Naive thymus-derived CD4-positive, alpha-beta T cell (primary cell): ENCODE measurements at regions not wholly inside any gene's neighbourhood (a gene's known extent, or its start where the extent isn't known, plus 50 kb on each side); places are given as distances from the start of the nearest gene placed in this dataset.

ENCODE experiments used
- ATAC-seq: fragments of 150-1000 bp; cut with Tn5 transposase; 2 replicates; pipeline ENCODE4 v1.10.0; 2021; ENCODE audit warnings: mild to moderate bottlenecking, moderate library complexity
- CTCF ChIA-PET: fragments of 350-600 bp; sonication (Branson Sonifier 250); formaldehyde crosslinking; loops from one replicate; lab custom pipeline; 2021; ENCODE audit warnings: antibody characterized with exemption; lab: Charles Lee
- POLR2A ChIA-PET: fragments of 350-600 bp; sonication (Branson Sonifier 250); formaldehyde crosslinking; loops from one replicate; lab custom pipeline; 2021; ENCODE audit warnings: antibody characterized with exemption, inconsistent platforms; lab: Charles Lee
- DNase-seq, 9 donors: peaks; one replicate each; pipeline versions ENCODE4 v3.0.0 to v3.0.0-alpha.2; 2020 to 2022; ENCODE audit warnings: mixed read lengths in 1 of 9
- H3K27ac ChIP-seq: one replicate; pipeline ENCODE4 v1.7.0; 2013; ENCODE audit warnings: mild to moderate bottlenecking, low read depth, low read length, moderate library complexity
- H3K27me3 ChIP-seq, 2 donors: one replicate each; pipeline ENCODE4 v1.7.0; 2013; ENCODE audit warnings: low read length in 2 of 2, mild to moderate bottlenecking in 2 of 2, moderate library complexity in 2 of 2; ENCODE audit not compliant: control insufficient read depth in 2 of 2, insufficient read depth in 2 of 2
- H3K36me3 ChIP-seq, 3 experiments: 1 replicate in 2 of 3; 2 replicates in 1 of 3; pipeline ENCODE4 v1.7.0; 2013; ENCODE audit warnings: low read length in 3 of 3, mild to moderate bottlenecking in 3 of 3, moderate library complexity in 1 of 3; ENCODE audit not compliant: insufficient read depth in 3 of 3, control insufficient read depth in 2 of 3
- H3K4me1 ChIP-seq, 2 donors: one replicate each; pipeline ENCODE4 v1.7.0; 2013; ENCODE audit warnings: low read length in 2 of 2, mild to moderate bottlenecking in 2 of 2, moderate library complexity in 1 of 2; ENCODE audit not compliant: control insufficient read depth in 2 of 2, insufficient read depth in 2 of 2
- H3K4me3 ChIP-seq: 2 replicates; pipeline ENCODE4 v1.7.0; 2013; ENCODE audit warnings: mild to moderate bottlenecking, low read length
- H3K9me3 ChIP-seq, 3 experiments: 1 replicate in 2 of 3; 2 replicates in 1 of 3; pipeline ENCODE4 v1.7.0; 2013; ENCODE audit warnings: low read length in 3 of 3; ENCODE audit not compliant: control insufficient read depth in 2 of 3
- H3K27ac Mint-ChIP-seq, 9 donors: one replicate each; pipeline ENCODE4 v1.8.0; 2020 to 2022; ENCODE audit warnings: mixed read lengths in 9 of 9, mild to moderate bottlenecking in 8 of 9, moderate library complexity in 5 of 9, inconsistent platforms in 2 of 9
- H3K27me3 Mint-ChIP-seq, 5 donors: one replicate each; pipeline ENCODE4 v1.8.0; 2021 to 2022; ENCODE audit warnings: mixed read lengths in 5 of 5, mild to moderate bottlenecking in 1 of 5
- H3K36me3 Mint-ChIP-seq, 5 donors: one replicate each; pipeline ENCODE4 v1.8.0; 2020 to 2022; ENCODE audit warnings: mixed read lengths in 5 of 5, mild to moderate bottlenecking in 3 of 5, inconsistent platforms in 1 of 5
- H3K4me1 Mint-ChIP-seq, 7 donors: one replicate each; pipeline ENCODE4 v1.8.0; 2020 to 2022; ENCODE audit warnings: mixed read lengths in 7 of 7, mild to moderate bottlenecking in 3 of 7, inconsistent platforms in 1 of 7
- H3K4me3 Mint-ChIP-seq, 10 donors: one replicate each; pipeline ENCODE4 v1.8.0; 2020 to 2022; ENCODE audit warnings: mild to moderate bottlenecking in 10 of 10, mixed read lengths in 10 of 10, moderate library complexity in 6 of 10, inconsistent platforms in 2 of 10
- H3K9me3 Mint-ChIP-seq, 11 donors: one replicate each; pipeline ENCODE4 v1.8.0; 2020 to 2022; ENCODE audit warnings: mixed read lengths in 11 of 11, mild to moderate bottlenecking in 4 of 11, inconsistent platforms in 1 of 11, moderate library complexity in 1 of 11
- intact Hi-C, 2 donors: fragments of 100-400 bp; cut with micrococcal nuclease; formaldehyde crosslinking; loops; one replicate each; pipeline ENCODE4 v1.15.1; 2023

DNA sequence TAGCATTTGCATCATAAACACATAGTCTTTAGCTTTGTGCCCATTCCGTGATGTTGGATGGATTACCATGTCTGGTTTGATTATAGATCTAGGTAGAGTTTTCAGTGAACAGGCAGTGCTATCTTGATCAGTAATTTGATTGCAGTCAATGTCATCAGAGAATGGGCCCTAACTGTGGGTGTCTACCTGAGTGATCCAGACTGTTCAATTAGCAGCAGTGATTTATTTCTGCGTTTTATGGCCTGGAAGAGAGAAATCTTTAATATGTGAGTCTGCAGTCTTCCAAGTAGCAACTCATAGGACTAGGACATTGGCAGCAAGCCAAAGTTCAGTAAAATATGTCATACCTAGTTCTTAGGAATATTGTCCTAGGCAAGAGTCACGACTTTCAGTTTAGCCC is 80.3 kb downstream of the CASP12 start:
- Mint-ChIP-seq H3K4me1 (peaks cover 0 to 8% (median 0%) of the 10 kb centered on the region in 7 donors), H3K27ac (peak overlapping the region in 1 of 9 donors; percentile 57), H3K9me3 (peaks cover 0 to 7% (median 0%) of the 10 kb centered on the region in 11 donors), H3K4me3 (no peak overlapping the region), H3K27me3 (peaks cover 0 to 7% (median 0%) of the 10 kb centered on the region in 5 donors), H3K36me3 (peaks cover 0 to 2% (median 0%) of the 10 kb centered on the region in 5 donors)
- DNase-seq (no peak), ATAC-seq (no peak)
- no peaks in the 10 kb centered on the region for H3K36me3 ChIP-seq
- H3K27ac ChIP-seq: no peak overlapping the region
- H3K9me3 ChIP-seq: no peaks in the 10 kb centered on the region
- ChIA-PET CTCF (interaction anchor here (0.9 kb wide), 1 partner anchor 282 kb away, joined by 5 read pairs; no protein-coding TSS in a partner anchor), POLR2A (no interaction called here)
- no peaks in the 10 kb centered on the region for H3K4me1 ChIP-seq
- intact Hi-C loops: no loop called here
- no peak overlapping the region for H3K4me3 ChIP-seq
- no peaks in the 10 kb centered on the region for H3K27me3 ChIP-seq

DNA sequence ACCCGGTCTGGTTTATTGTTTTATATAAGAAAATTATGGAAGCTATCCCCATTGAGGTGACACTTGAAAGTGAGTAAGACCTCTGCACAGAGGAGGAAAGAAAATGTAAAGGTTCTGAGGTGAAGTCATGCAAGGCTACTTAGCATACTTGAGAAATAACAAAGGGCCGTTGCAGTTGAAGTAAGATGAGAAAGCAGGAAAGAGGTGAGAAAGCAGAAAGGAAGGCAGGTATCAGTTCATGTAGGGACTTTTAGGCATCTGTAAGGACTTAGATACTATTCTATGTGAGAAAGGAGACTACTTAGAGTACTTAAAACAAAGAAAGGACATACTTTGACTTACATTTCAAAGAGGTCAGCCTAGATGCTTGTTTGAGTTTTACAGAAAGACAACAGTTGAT is 84.7 kb downstream of the CASP12 start:
- Histone ChIP-seq H3K36me3 (no peaks in the 10 kb centered on the region), H3K4me3 (no peak overlapping the region), H3K27ac (no peak overlapping the region), H3K4me1 (no peaks in the 10 kb centered on the region), H3K27me3 (no peaks in the 10 kb centered on the region), H3K9me3 (no peaks in the 10 kb centered on the region)
- Mint-ChIP-seq H3K4me1 (peaks cover 0 to 5% (median 0%) of the 10 kb centered on the region in 7 donors), H3K9me3 (peaks cover 0 to 7% (median 0%) of the 10 kb centered on the region in 11 donors), H3K27ac (no peak overlapping the region), H3K27me3 (no peaks in the 10 kb centered on the region), H3K4me3 (no peak overlapping the region), H3K36me3 (peaks cover 0 to 4% (median 0%) of the 10 kb centered on the region in 5 donors)
- ChIA-PET CTCF (no interaction called here), POLR2A (no interaction called here)
- DNase-seq: no peak
- ATAC-seq: no peak
- intact Hi-C loops: no loop called here

DNA sequence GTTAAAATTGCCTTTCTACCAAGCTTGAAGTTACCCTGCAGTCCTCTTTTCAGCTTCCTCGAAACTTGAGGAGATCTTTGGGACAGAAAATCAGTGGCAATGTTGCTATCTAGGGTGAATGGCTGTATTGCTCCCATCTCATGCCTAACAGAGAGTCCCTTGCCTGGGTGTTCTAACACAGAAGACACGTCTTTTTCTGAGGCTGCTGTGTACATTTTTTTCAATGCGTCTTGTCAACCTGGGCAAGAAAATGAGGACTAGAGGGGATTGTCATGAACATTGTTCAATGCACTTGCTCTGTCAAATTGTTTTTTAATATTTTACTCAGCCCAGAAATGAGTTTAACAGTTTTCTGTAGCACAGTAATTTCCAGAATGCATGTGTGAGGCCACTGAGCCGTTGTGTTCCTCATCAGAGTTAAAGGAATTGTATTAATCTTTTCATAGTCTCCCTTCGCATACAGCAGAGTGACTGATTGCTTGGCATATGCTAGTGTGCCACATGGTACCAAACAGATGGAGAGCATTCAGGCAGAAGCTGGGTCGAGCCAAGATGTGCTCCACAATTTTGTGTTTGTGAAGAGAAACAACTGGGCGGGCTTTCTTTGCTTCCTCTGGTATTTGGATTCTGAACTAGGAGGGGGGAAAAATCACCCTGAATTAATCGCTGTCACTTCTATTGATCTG is 86.0 kb downstream of the CASP12 start:
- no peaks in the 10 kb centered on the region for H3K27me3 Mint-ChIP-seq
- H3K27ac Mint-ChIP-seq: peak overlapping the region in 1 of 9 donors; percentile 9
- H3K4me3 ChIP-seq: no peak overlapping the region
- H3K4me1 Mint-ChIP-seq: peaks cover 0 to 2% (median 0%) of the 10 kb centered on the region in 7 donors
- no peaks in the 10 kb centered on the region for H3K4me1 ChIP-seq
- H3K27me3 ChIP-seq: no peaks in the 10 kb centered on the region
- ATAC-seq (no peak), DNase-seq (no peak)
- H3K36me3 Mint-ChIP-seq: peaks cover 0 to 4% (median 0%) of the 10 kb centered on the region in 5 donors
- H3K27ac ChIP-seq: no peak overlapping the region
- H3K36me3 ChIP-seq: no peaks in the 10 kb centered on the region
- POLR2A ChIA-PET: interaction anchor here (0.6 kb wide), 1 partner anchor 13 kb away, joined by 3 read pairs; no protein-coding TSS in a partner anchor
- no peak overlapping the region for H3K4me3 Mint-ChIP-seq
- CTCF ChIA-PET: no interaction called here
- H3K9me3 ChIP-seq: no peaks in the 10 kb centered on the region
- intact Hi-C loops: no loop called here
- H3K9me3 Mint-ChIP-seq: peaks cover 0 to 7% (median 0%) of the 10 kb centered on the region in 11 donors

DNA sequence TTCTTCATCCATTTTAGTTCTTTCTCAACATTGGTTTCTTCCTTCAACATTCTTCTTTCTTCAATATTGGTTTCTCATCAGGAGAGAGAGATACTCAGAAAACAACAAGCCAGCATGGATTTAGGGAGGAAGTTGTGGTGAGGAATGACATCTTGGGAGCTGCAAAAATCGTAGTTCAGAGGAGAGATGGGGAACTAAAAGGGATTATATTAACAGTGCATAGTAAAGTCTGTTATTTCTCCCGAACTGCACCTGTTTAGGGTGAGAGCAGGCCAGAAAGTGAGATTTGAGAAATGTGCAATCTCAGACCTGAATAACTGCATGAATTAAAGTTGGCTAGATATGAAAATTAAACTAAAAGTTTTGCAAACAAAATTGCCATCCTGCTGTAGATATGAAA is 94.5 kb downstream of the CASP12 start:
- no peak overlapping the region for H3K27ac Mint-ChIP-seq
- POLR2A ChIA-PET: no interaction called here
- Histone ChIP-seq H3K27me3 (no peaks in the 10 kb centered on the region), H3K9me3 (no peaks in the 10 kb centered on the region), H3K27ac (no peak overlapping the region), H3K4me1 (peaks cover 0 to 10% of the 10 kb centered on the region in 2 donors), H3K36me3 (no peaks in the 10 kb centered on the region), H3K4me3 (no peak overlapping the region)
- H3K27me3 Mint-ChIP-seq: no peaks in the 10 kb centered on the region
- intact Hi-C loops: no loop called here
- no peak overlapping the region for H3K4me3 Mint-ChIP-seq
- no peak for DNase-seq
- CTCF ChIA-PET: no interaction called here
- ATAC-seq: no peak
- peaks cover 7 to 27% (median 22%) of the 10 kb centered on the region in 7 donors for H3K4me1 Mint-ChIP-seq
- H3K36me3 Mint-ChIP-seq: peaks cover 0 to 11% (median 0%) of the 10 kb centered on the region in 5 donors
- peaks cover 0 to 8% (median 0%) of the 10 kb centered on the region in 11 donors for H3K9me3 Mint-ChIP-seq

DNA sequence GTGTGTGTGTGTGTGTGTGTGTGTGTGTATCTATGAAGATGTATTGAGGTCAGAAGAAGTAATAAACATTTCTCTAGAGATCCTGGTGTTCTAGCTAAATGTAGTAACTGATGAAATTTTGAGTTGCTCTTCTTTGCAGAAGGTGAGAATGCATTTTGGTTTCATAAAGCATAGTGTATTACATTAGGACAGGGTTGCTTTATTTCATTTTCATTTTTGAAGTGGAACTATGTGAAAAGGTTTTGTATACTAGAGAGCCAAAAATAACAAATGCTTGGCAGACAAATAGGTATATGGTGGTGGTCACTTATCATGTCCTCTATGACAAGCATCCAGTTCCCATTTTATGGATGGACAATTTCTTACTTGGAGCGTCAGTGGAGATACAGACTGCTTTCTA is 99.0 kb downstream of the CASP12 start:
- peak in 2 of 9 donors; percentile 4 to 9 for DNase-seq

DNA sequence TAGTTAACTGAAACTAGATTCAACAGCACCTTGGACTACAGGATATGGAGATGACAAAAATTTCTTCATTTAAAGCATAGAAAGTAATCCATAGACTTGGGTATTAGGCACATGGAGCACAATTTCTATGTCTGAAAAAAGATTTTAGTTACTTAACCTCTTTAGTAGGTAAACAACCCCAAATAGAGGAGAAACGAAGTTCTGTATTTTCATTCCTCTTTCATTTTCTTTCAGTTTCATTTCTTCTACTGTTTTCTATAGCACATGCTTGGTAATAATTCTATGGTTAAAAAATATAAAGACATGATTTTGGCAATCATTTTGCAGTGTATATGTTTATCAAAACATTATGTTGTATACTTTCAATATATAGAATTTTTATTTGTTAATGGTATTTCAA is 99.5 kb downstream of the CASP12 start:
- CTCF ChIA-PET: no interaction called here
- ATAC-seq (peak; percentile 34), DNase-seq (peak in 2 of 9 donors; percentile 3 to 13)
- Mint-ChIP-seq H3K36me3 (peaks cover 0 to 37% (median 3%) of the 10 kb centered on the region in 5 donors), H3K9me3 (peaks cover 0 to 16% (median 0%) of the 10 kb centered on the region in 11 donors), H3K27me3 (no peaks in the 10 kb centered on the region), H3K27ac (peak overlapping the region; percentile 69 to 95 (median 92)), H3K4me3 (peak overlapping the region; percentile 63 to 90 (median 85)), H3K4me1 (peaks cover 10 to 52% (median 40%) of the 10 kb centered on the region in 7 donors)
- H3K4me3 ChIP-seq: peak overlapping the region; percentile 45
- H3K27me3 ChIP-seq: no peaks in the 10 kb centered on the region
- intact Hi-C loops: loop anchor here (1.0 to 10.0 kb wide), 12 partner anchors 9 to 1226 kb away; partner anchors contain the start of genes CASP4 (in 1 of the 2) and MSANTD4 (in 1 of the 2)
- no peaks in the 10 kb centered on the region for H3K36me3 ChIP-seq
- no peaks in the 10 kb centered on the region for H3K9me3 ChIP-seq
- H3K4me1 ChIP-seq: peaks cover 0 to 10% of the 10 kb centered on the region in 2 donors
- H3K27ac ChIP-seq: peak overlapping the region; percentile 34
- POLR2A ChIA-PET: interaction anchor here (0.6 kb wide), 1 partner anchor 42 kb away, joined by 4 read pairs; no protein-coding TSS in a partner anchor

More for the DNA sequence above, 99.0 kb downstream of the CASP12 start:
- Histone ChIP-seq H3K27me3 (no peaks in the 10 kb centered on the region), H3K9me3 (no peaks in the 10 kb centered on the region), H3K36me3 (no peaks in the 10 kb centered on the region), H3K4me1 (peaks cover 0 to 10% of the 10 kb centered on the region in 2 donors), H3K27ac (no peak overlapping the region), H3K4me3 (peak overlapping the region; percentile 33)
- intact Hi-C loops: loop anchor here (1.0 to 10.0 kb wide), 11 partner anchors 8 to 1226 kb away; partner anchors contain the start of genes CASP4 (in 1 of the 2) and MSANTD4 (in 1 of the 2)
- CTCF ChIA-PET: no interaction called here
- peak overlapping the region; percentile 63 to 90 (median 85) for H3K4me3 Mint-ChIP-seq
- H3K4me1 Mint-ChIP-seq: peaks cover 10 to 53% (median 40%) of the 10 kb centered on the region in 7 donors
- peaks cover 0 to 16% (median 0%) of the 10 kb centered on the region in 11 donors for H3K9me3 Mint-ChIP-seq
- peaks cover 0 to 37% (median 3%) of the 10 kb centered on the region in 5 donors for H3K36me3 Mint-ChIP-seq
- H3K27me3 Mint-ChIP-seq: no peaks in the 10 kb centered on the region
- ATAC-seq: peak; percentile 31
- POLR2A ChIA-PET: interaction anchor here (0.6 to 0.8 kb wide), 3 partner anchors 12 to 186 kb away, joined by 3 to 4 read pairs (median 3); no protein-coding TSS in a partner anchor
- peak overlapping the region; percentile 69 to 95 (median 85) for H3K27ac Mint-ChIP-seq
